Common myeloid progenitor, CD34-positive (primary cell): ENCODE measurements at regions not wholly inside any gene's neighbourhood (a gene's known extent, or its start where the extent isn't known, plus 50 kb on each side); places are given as distances from the start of the nearest gene placed in this dataset.
A peak's percentile ranks its signal among the peaks of the same experiment; 100 is the strongest.

Experiments
- CTCF ChIA-PET: fragments of 350-600 bp; sonication (Branson Sonifier 250); formaldehyde crosslinking; loops from one replicate; lab custom pipeline; 2021; ENCODE audit warnings: antibody characterized with exemption; lab: Charles Lee
- POLR2A ChIA-PET: fragments of 350-600 bp; sonication (Branson Sonifier 250); formaldehyde crosslinking; loops from one replicate; lab custom pipeline; 2021; ENCODE audit warnings: antibody characterized with exemption; lab: Charles Lee
- DNase-seq, 3 donors: peaks; one replicate each; pipeline versions ENCODE4 v3.0.0 to v3.0.0-alpha.2; 2013
- H3K27ac ChIP-seq, 2 experiments: 1 replicate in 1 of 2; 2 replicates in 1 of 2; pipeline ENCODE4 v1.7.0; 2013; ENCODE audit warnings: inconsistent platforms in 2 of 2, low read length in 2 of 2, mild to moderate bottlenecking in 2 of 2, low read depth in 1 of 2, moderate library complexity in 1 of 2; ENCODE audit not compliant: severe bottlenecking in 2 of 2, insufficient read depth in 1 of 2, poor library complexity in 1 of 2
- H3K27me3 ChIP-seq, 5 experiments: replicated peaks in 2 of 5; 1 replicate in 3 of 5; 2 replicates in 2 of 5; pipeline versions ENCODE4 v1.6.1 to v1.7.0; 2013; ENCODE audit warnings: low read length in 4 of 5, mild to moderate bottlenecking in 2 of 5, moderate library complexity in 2 of 5, inconsistent platforms in 1 of 5; ENCODE audit not compliant: insufficient read depth in 5 of 5, control insufficient read depth in 4 of 5
- H3K36me3 ChIP-seq, 4 experiments: 1 replicate in 2 of 4; 2 replicates in 2 of 4; pipeline versions ENCODE4 v1.6.1 to v1.7.0; 2013; ENCODE audit warnings: low read length in 3 of 4, control low read depth in 1 of 4, mild to moderate bottlenecking in 1 of 4; ENCODE audit not compliant: control insufficient read depth in 4 of 4, insufficient read depth in 4 of 4
- H3K4me1 ChIP-seq, 4 experiments: 1 replicate in 3 of 4; 2 replicates in 1 of 4; pipeline versions ENCODE4 v1.6.1 to v1.7.1; 2013; ENCODE audit warnings: low read length in 3 of 4, mild to moderate bottlenecking in 3 of 4, control low read depth in 1 of 4, inconsistent platforms in 1 of 4, moderate library complexity in 1 of 4; ENCODE audit not compliant: control insufficient read depth in 4 of 4, insufficient read depth in 4 of 4; ENCODE audit errors: control extremely low read depth in 1 of 4
- H3K4me3 ChIP-seq, 7 experiments: 1 replicate in 4 of 7; 2 replicates in 3 of 7; pipeline versions ENCODE4 v1.5.1 to v1.7.0; 2013; ENCODE audit warnings: mild to moderate bottlenecking in 7 of 7, low read length in 6 of 7, moderate library complexity in 6 of 7, inconsistent platforms in 2 of 7, low read depth in 2 of 7, control low read depth in 1 of 7; ENCODE audit not compliant: insufficient read depth in 4 of 7, control insufficient read depth in 1 of 7; ENCODE audit errors: extremely low read depth in 1 of 7
- H3K9me3 ChIP-seq, 5 experiments: 1 replicate in 4 of 5; 2 replicates in 1 of 5; pipeline versions ENCODE4 v1.6.1 to v1.7.1; 2013; ENCODE audit warnings: low read length in 4 of 5, mild to moderate bottlenecking in 2 of 5, inconsistent platforms in 1 of 5, low read depth in 1 of 5, moderate library complexity in 1 of 5; ENCODE audit not compliant: control insufficient read depth in 4 of 5, insufficient read depth in 2 of 5; ENCODE audit errors: control extremely low read depth in 1 of 5
- WGBS: methylation state at CpG from one replicate; pipeline ENCODE4 v1.1.5; 2013; ENCODE audit not compliant: insufficient coverage; 5-methylcytosine and 5-hydroxymethylcytosine counted together

GRCh38 chr2:136452528-136452927, 312.8 kb upstream of the THSD7B start:
- Histone ChIP-seq H3K27ac (no peak overlapping the region), H3K27me3 (peaks cover 0 to 13% (median 2%) of the 10 kb centered on the region in 5 experiments), H3K4me3 (no peak overlapping the region), H3K9me3 (no peaks in the 10 kb centered on the region), H3K4me1 (no peaks in the 10 kb centered on the region), H3K36me3 (no peaks in the 10 kb centered on the region)
- DNase-seq, result no peak
- ChIA-PET CTCF (no interaction called here), POLR2A (no interaction called here)
- WGBS, result 100% methylated on average over 1 of the region's 1 CpG

- Histone ChIP-seq H3K4me3 (no peak overlapping the region), H3K36me3 (no peaks in the 10 kb centered on the region), H3K27ac (no peak overlapping the region), H3K27me3 (peaks cover 0 to 7% (median 2%) of the 10 kb centered on the region in 5 experiments), H3K4me1 (peaks cover 0 to under 1% (median 0%) of the 10 kb centered on the region in 4 experiments), H3K9me3 (no peaks in the 10 kb centered on the region)
- CTCF ChIA-PET, result no interaction called here
- POLR2A ChIA-PET, result no interaction called here
- WGBS, result 90% methylated on average over 4 of the region's 7 CpGs
- DNase-seq, result no peak
These were observed 316.2 kb upstream of the THSD7B start for GRCh38 chr2:136448986-136449780.

GRCh38 chr2:136448432-136448831, 316.9 kb upstream of the THSD7B start:
- DNase-seq, result no peak
- peaks cover 0 to 6% (median 2%) of the 10 kb centered on the region in 5 experiments for H3K27me3 ChIP-seq
- H3K4me1 ChIP-seq, result peaks cover 0 to 8% (median under 1%) of the 10 kb centered on the region in 4 experiments
- H3K36me3 ChIP-seq, result no peaks in the 10 kb centered on the region
- POLR2A ChIA-PET, result no interaction called here
- WGBS, result 100% methylated on average over 1 of the region's 1 CpG
- CTCF ChIA-PET, result no interaction called here
- H3K4me3 ChIP-seq, result no peak overlapping the region
- no peak overlapping the region for H3K27ac ChIP-seq
- no peaks in the 10 kb centered on the region for H3K9me3 ChIP-seq

GRCh38 chr2:136444323-136444722, 321.0 kb upstream of the THSD7B start:
- H3K27me3 ChIP-seq, result peaks cover 0 to 2% (median 0%) of the 10 kb centered on the region in 5 experiments
- no peaks in the 10 kb centered on the region for H3K9me3 ChIP-seq
- ChIA-PET POLR2A (interaction anchor here (0.7 kb wide), 1 partner anchor 63 kb away, joined by 7 read pairs; no protein-coding TSS in a partner anchor), CTCF (no interaction called here)
- WGBS, result 97% methylated on average over 6 of the region's 7 CpGs
- no peak for DNase-seq
- no peak overlapping the region for H3K27ac ChIP-seq
- H3K4me1 ChIP-seq, result peaks cover 0 to 12% (median 2%) of the 10 kb centered on the region in 4 experiments
- no peaks in the 10 kb centered on the region for H3K36me3 ChIP-seq
- no peak overlapping the region for H3K4me3 ChIP-seq

- POLR2A ChIA-PET, result interaction anchor here (0.7 kb wide), 1 partner anchor 62 kb away, joined by 7 read pairs; no protein-coding TSS in a partner anchor
- no peak overlapping the region for H3K27ac ChIP-seq
- 0% methylated on average over 1 of the region's 2 CpGs for WGBS
- peaks cover 0 to 3% (median 0%) of the 10 kb centered on the region in 5 experiments for H3K27me3 ChIP-seq
- no peak overlapping the region for H3K4me3 ChIP-seq
- peak in 2 of 3 donors; percentile 31 to 50 for DNase-seq
- CTCF ChIA-PET, result no interaction called here
- H3K4me1 ChIP-seq, result peaks cover 0 to 12% (median 2%) of the 10 kb centered on the region in 4 experiments
- no peaks in the 10 kb centered on the region for H3K9me3 ChIP-seq
- H3K36me3 ChIP-seq, result no peaks in the 10 kb centered on the region
These were observed 321.7 kb upstream of the THSD7B start for GRCh38 chr2:136443661-136444060.

GRCh38 chr2:136441979-136442714, 323.2 kb upstream of the THSD7B start:
- H3K27me3 ChIP-seq, result peaks cover 0 to 2% (median 0%) of the 10 kb centered on the region in 5 experiments
- peaks cover 0 to 12% (median 2%) of the 10 kb centered on the region in 4 experiments for H3K4me1 ChIP-seq
- no peaks in the 10 kb centered on the region for H3K9me3 ChIP-seq
- no peak overlapping the region for H3K27ac ChIP-seq
- CTCF ChIA-PET, result no interaction called here
- no peaks in the 10 kb centered on the region for H3K36me3 ChIP-seq
- WGBS, result 92% methylated on average over 6 of the region's 9 CpGs
- no peak overlapping the region for H3K4me3 ChIP-seq
- POLR2A ChIA-PET, result no interaction called here
- no peak for DNase-seq
